WTC11 (cell line): ENCODE measurements at regions not wholly inside any gene's neighbourhood (a gene's known extent, or its start where the extent isn't known, plus 50 kb on each side); places are given as distances from the start of the nearest gene placed in this dataset.

Experiments used
- ATAC-seq: fragments of 200-7000 bp; cut with Tn5 transposase; 2 replicates; pipeline ENCODE4 v1.10.0; 2021; ENCODE audit warnings: mild to moderate bottlenecking, moderate library complexity
- CTCF ChIA-PET: fragments of 300-600 bp; sonication (Branson Sonifier 250); formaldehyde crosslinking; loops from one replicate; lab custom pipeline; 2021; ENCODE audit warnings: antibody characterized with exemption; lab: Charles Lee
- POLR2A ChIA-PET: fragments of 350-600 bp; sonication (Branson Sonifier 250); formaldehyde crosslinking; loops from one replicate; lab custom pipeline; 2021; ENCODE audit warnings: antibody characterized with exemption; lab: Charles Lee
- DNase-seq: peaks from one replicate; pipeline ENCODE4 v3.0.0; 2021; ENCODE audit warnings: low spot score
- H3K27ac Mint-ChIP-seq: 2 replicates; pipeline ENCODE4 v1.8.0; 2021; ENCODE audit warnings: mixed read lengths
- H3K27me3 Mint-ChIP-seq: 2 replicates; pipeline ENCODE4 v1.8.0; 2021; ENCODE audit warnings: low read depth, mild to moderate bottlenecking, moderate library complexity, mixed read lengths
- H3K36me3 Mint-ChIP-seq: 2 replicates; pipeline ENCODE4 v1.8.0; 2021; ENCODE audit warnings: mixed read lengths
- H3K4me1 Mint-ChIP-seq: 2 replicates; pipeline ENCODE4 v1.8.0; 2022; ENCODE audit warnings: mixed read lengths
- H3K4me3 Mint-ChIP-seq: 2 replicates; pipeline ENCODE4 v1.8.0; 2021; ENCODE audit warnings: mild to moderate bottlenecking, moderate library complexity, mixed read lengths
- H3K9me3 Mint-ChIP-seq: 2 replicates; pipeline ENCODE4 v1.8.0; 2021; ENCODE audit warnings: mixed read lengths
- CBFB ChIP-seq: sonication (generic); formaldehyde crosslinking; IDR thresholded peaks from 2 replicates; pipeline ENCODE4 v1.8.1; 2022; ENCODE audit warnings: mild to moderate bottlenecking, low read depth, missing genetic modification reagents
- CREB1 ChIP-seq: sonication (generic); formaldehyde crosslinking; IDR thresholded peaks from 2 replicates; pipeline ENCODE4 v1.8.0; 2023; ENCODE audit warnings: mild to moderate bottlenecking, missing genetic modification reagents
- ELF4 ChIP-seq: sonication (generic); formaldehyde crosslinking; IDR thresholded peaks from 2 replicates; pipeline ENCODE4 v1.8.1; 2022; ENCODE audit warnings: low read depth, mild to moderate bottlenecking, moderate library complexity, missing genetic modification reagents
- EMX1 ChIP-seq: fragments of 250-450 bp; sonication (Bioruptor Pico); IDR thresholded peaks from 2 replicates; pipeline ENCODE4 v1.8.0; 2021; ENCODE audit warnings: mild to moderate bottlenecking
- ETV6 ChIP-seq: sonication (generic); formaldehyde crosslinking; IDR thresholded peaks from 2 replicates; pipeline ENCODE4 v1.8.1; 2022; ENCODE audit warnings: mild to moderate bottlenecking, missing genetic modification reagents
- FOXP1 ChIP-seq: sonication (generic); formaldehyde crosslinking; IDR thresholded peaks from 2 replicates; pipeline ENCODE4 v1.8.0; 2022; ENCODE audit warnings: missing genetic modification reagents, mild to moderate bottlenecking, moderate library complexity, borderline replicate concordance
- FOXP4 ChIP-seq: sonication (generic); formaldehyde crosslinking; IDR thresholded peaks from 2 replicates; pipeline ENCODE4 v1.8.0; 2022; ENCODE audit warnings: mild to moderate bottlenecking, missing genetic modification reagents
- GABPB1 ChIP-seq: sonication (generic); formaldehyde crosslinking; IDR thresholded peaks from 2 replicates; pipeline ENCODE4 v1.8.1; 2023; ENCODE audit warnings: mild to moderate bottlenecking, missing genetic modification reagents
- JAZF1 ChIP-seq: fragments of 250-450 bp; sonication (Bioruptor Pico); IDR thresholded peaks from 2 replicates; pipeline ENCODE4 v1.9.0; 2021; ENCODE audit warnings: moderate library complexity, mild to moderate bottlenecking, inconsistent platforms
- KAT7 ChIP-seq: sonication (generic); formaldehyde crosslinking; IDR thresholded peaks from 2 replicates; pipeline ENCODE4 v1.8.1; 2023; ENCODE audit warnings: missing genetic modification reagents, mild to moderate bottlenecking, borderline replicate concordance
- MAX ChIP-seq: sonication (generic); formaldehyde crosslinking; IDR thresholded peaks from 2 replicates; pipeline ENCODE4 v1.8.0; 2022; ENCODE audit warnings: mild to moderate bottlenecking, missing genetic modification reagents
- MLX ChIP-seq: sonication (generic); formaldehyde crosslinking; IDR thresholded peaks from 2 replicates; pipeline ENCODE4 v1.8.1; 2023; ENCODE audit warnings: mild to moderate bottlenecking, missing genetic modification reagents, moderate library complexity
- NR3C1 ChIP-seq: sonication (generic); formaldehyde crosslinking; conservative IDR thresholded peaks from 2 replicates; pipeline ENCODE4 v1.8.1; 2023; ENCODE audit warnings: low read depth, mild to moderate bottlenecking, missing genetic modification reagents
- SMAD3 ChIP-seq: sonication (generic); formaldehyde crosslinking; IDR thresholded peaks from 2 replicates; pipeline ENCODE4 v1.8.0; 2022; ENCODE audit warnings: missing genetic modification reagents, mild to moderate bottlenecking, borderline replicate concordance
- SMAD4 ChIP-seq: sonication (generic); formaldehyde crosslinking; IDR thresholded peaks from 2 replicates; pipeline ENCODE4 v1.8.0; 2022; ENCODE audit warnings: mild to moderate bottlenecking, missing genetic modification reagents
- TEAD1 ChIP-seq: sonication (generic); formaldehyde crosslinking; IDR thresholded peaks from 2 replicates; pipeline ENCODE4 v1.8.0; 2022; ENCODE audit warnings: mild to moderate bottlenecking, missing genetic modification reagents
- USF1 ChIP-seq: sonication (generic); formaldehyde crosslinking; IDR thresholded peaks from 2 replicates; pipeline ENCODE4 v1.8.0; 2022; ENCODE audit warnings: mild to moderate bottlenecking, missing genetic modification reagents
- ZNF232 ChIP-seq: sonication (generic); formaldehyde crosslinking; IDR thresholded peaks from 2 replicates; pipeline ENCODE4 v1.8.0; 2022; ENCODE audit warnings: mild to moderate bottlenecking, missing genetic modification reagents
- ZNF423 ChIP-seq: fragments of 250-450 bp; sonication (Bioruptor Pico); IDR thresholded peaks from 2 replicates; pipeline ENCODE4 v2.1.2; 2022; ENCODE audit warnings: mild to moderate bottlenecking, moderate library complexity
- ZNF512 ChIP-seq: sonication (generic); formaldehyde crosslinking; IDR thresholded peaks from 2 replicates; pipeline ENCODE4 v1.8.1; 2022; ENCODE audit warnings: missing genetic modification reagents, borderline replicate concordance
- ZNF532 ChIP-seq: fragments of 250-450 bp; sonication (Bioruptor Pico); IDR thresholded peaks from 2 replicates; pipeline ENCODE4 v1.9.0; 2021; ENCODE audit warnings: mild to moderate bottlenecking, borderline replicate concordance

GRCh38 chr18:28794459-28795245 lies 617.7 kb upstream of the CDH2 start (continued):
- TF ChIP-seq SMAD4: no peak
- no peak for TF ChIP-seq GABPB1 (CRISPR knock-in tag)
- TF ChIP-seq MAX: no peak
- TF ChIP-seq CREB1 (CRISPR knock-in tag): no peak
- no peak for TF ChIP-seq EMX1
- no peak for TF ChIP-seq FOXP4 (CRISPR knock-in tag)
- no peak for TF ChIP-seq MLX (CRISPR knock-in tag)
- TF ChIP-seq ZNF232 (CRISPR knock-in tag): no peak
- TF ChIP-seq CBFB (CRISPR knock-in tag): no peak
- TF ChIP-seq NR3C1 (CRISPR knock-in tag): no peak

GRCh38 chr18:28793901-28794300 lies 617.0 kb upstream of the CDH2 start:
- H3K9me3 Mint-ChIP-seq: no peaks in the 10 kb centered on the region
- TF ChIP-seq USF1 (CRISPR knock-in tag): no peak
- H3K27me3 Mint-ChIP-seq: no peaks in the 10 kb centered on the region
- H3K27ac Mint-ChIP-seq: no peak overlapping the region
- H3K4me1 Mint-ChIP-seq: peaks cover 9% of the 10 kb centered on the region
- CTCF ChIA-PET: no interaction called here
- no peaks in the 10 kb centered on the region for H3K36me3 Mint-ChIP-seq
- ATAC-seq (no peak), DNase-seq (no peak)
- H3K4me3 Mint-ChIP-seq: no peak overlapping the region
- POLR2A ChIA-PET: no interaction called here

- no peaks in the 10 kb centered on the region for H3K27me3 Mint-ChIP-seq
- no peak overlapping the region for H3K27ac Mint-ChIP-seq
- no peak overlapping the region for H3K4me3 Mint-ChIP-seq
- H3K9me3 Mint-ChIP-seq: no peaks in the 10 kb centered on the region
- ChIA-PET CTCF (interaction anchor here (0.6 kb wide), 1 partner anchor 211 kb away, joined by 4 read pairs; no protein-coding TSS in a partner anchor), POLR2A (no interaction called here)
- no peaks in the 10 kb centered on the region for H3K36me3 Mint-ChIP-seq
- DNase-seq (no peak), ATAC-seq (no peak)
- peaks cover 14% of the 10 kb centered on the region for H3K4me1 Mint-ChIP-seq
- no peak for TF ChIP-seq ZNF423 (CRISPR knock-in tag)
- TF ChIP-seq SMAD3 (CRISPR knock-in tag): no peak
- TF ChIP-seq ELF4 (CRISPR knock-in tag): no peak
- TF ChIP-seq ZNF512 (CRISPR knock-in tag): no peak
- TF ChIP-seq ETV6 (CRISPR knock-in tag): no peak
- no peak for TF ChIP-seq JAZF1 (CRISPR knock-in tag)
- no peak for TF ChIP-seq KAT7 (CRISPR knock-in tag)
- no peak for TF ChIP-seq FOXP1 (CRISPR knock-in tag)
- no peak for TF ChIP-seq TEAD1 (CRISPR knock-in tag)
- no peak for TF ChIP-seq FOXP4 (CRISPR knock-in tag)
- no peak for TF ChIP-seq ZNF532 (CRISPR knock-in tag)
- no peak for TF ChIP-seq NR3C1 (CRISPR knock-in tag)
Observed at GRCh38 chr18:28792404-28793086, 615.6 kb upstream of the CDH2 start.
